HG02970 (cell line): ENCODE measurements at regions not wholly inside any gene's neighbourhood (a gene's known extent, or its start where the extent isn't known, plus 50 kb on each side); places are given as distances from the start of the nearest gene placed in this dataset.

Source experiments
- ATAC-seq: cut with Tn5 transposase; IDR thresholded peaks from one replicate; pipeline ENCODE4 v1.9.1; 2021; ENCODE audit warnings: mild to moderate bottlenecking, moderate library complexity, moderate number of reproducible peaks; ENCODE audit not compliant: unreplicated experiment, low FRiP score

DNA sequence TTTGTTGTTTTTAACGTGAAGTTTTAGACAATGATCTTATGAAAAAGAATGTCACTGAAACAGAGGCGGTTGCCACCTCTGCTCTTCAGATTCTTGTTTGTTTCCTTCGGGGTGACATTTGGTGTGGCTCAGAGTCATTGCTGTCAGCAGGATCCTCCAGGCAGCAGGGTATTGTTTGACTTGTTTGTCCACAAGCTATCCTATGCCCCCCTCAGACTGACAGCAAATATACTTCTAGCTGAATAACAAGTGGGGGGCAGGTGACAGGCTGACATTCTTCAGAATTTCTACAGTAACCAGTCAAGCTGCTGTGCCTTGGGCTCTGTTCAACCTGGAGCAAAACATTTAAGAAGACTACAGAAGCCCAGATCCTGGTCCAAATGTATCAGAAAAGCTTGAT lies 383.3 kb downstream of the YTHDC2 start:
- ATAC-seq: no peak

GRCh38 chr5:113897748-113898147 lies 384.3 kb downstream of the YTHDC2 start:
- no peak for ATAC-seq

DNA sequence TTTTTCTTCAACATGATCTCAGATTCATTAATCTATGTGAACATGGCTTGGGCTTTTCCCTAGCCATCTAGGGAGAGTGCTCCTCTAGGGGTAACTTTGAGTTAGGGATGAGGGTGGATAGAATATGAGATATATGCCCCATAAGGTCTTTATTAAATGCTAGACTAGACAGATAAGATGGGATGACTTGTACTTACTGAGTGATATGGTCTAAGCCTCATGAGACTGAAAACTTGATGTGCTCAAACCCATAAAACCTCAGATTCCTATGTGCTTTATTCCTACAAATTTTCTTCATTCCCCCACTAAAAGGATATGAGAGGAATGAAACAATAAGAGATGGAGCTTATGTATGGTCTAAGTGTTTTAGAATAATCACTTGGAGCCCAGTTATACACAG lies 386.6 kb downstream of the YTHDC2 start:
- no peak for ATAC-seq

DNA sequence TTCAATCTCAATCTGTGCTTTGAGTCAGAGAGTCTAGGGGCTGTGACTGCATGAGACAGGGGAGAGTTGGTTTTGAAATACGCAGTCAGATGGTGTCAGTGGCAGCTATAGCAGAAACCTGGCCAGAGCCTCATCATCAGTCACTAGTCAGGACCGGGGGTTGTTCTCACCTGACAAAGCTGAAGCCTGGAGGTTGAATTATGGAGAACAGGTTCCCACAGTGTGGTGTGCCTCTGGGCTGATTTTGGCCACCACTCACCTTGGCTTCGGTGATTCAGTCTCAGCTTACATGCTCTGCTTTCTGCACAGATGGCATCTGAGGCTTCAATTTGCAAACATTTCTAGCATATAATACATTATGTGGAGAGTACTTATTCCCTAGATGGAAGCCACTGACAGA lies 387.3 kb downstream of the YTHDC2 start:
- ATAC-seq: no peak

DNA sequence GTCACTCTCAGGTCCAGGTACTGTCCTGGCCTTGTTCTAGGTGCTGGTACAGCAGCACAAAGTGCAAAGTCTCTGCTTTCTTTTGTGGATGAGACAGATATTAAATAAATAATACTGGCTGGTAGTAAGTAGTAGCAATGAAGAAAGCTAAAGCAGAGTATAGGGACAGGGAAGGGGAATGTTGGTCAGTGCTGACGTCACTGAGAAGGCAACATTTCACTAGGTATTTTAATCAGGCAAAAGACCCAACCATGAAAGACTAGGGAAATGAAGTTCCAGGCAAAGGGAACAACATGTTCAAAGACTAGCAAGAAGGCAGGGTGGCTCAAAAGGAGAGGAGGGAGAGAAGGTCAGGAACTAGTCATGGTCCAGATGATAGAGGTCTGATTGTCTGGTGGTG lies 388.2 kb downstream of the YTHDC2 start:
- ATAC-seq: no peak

DNA sequence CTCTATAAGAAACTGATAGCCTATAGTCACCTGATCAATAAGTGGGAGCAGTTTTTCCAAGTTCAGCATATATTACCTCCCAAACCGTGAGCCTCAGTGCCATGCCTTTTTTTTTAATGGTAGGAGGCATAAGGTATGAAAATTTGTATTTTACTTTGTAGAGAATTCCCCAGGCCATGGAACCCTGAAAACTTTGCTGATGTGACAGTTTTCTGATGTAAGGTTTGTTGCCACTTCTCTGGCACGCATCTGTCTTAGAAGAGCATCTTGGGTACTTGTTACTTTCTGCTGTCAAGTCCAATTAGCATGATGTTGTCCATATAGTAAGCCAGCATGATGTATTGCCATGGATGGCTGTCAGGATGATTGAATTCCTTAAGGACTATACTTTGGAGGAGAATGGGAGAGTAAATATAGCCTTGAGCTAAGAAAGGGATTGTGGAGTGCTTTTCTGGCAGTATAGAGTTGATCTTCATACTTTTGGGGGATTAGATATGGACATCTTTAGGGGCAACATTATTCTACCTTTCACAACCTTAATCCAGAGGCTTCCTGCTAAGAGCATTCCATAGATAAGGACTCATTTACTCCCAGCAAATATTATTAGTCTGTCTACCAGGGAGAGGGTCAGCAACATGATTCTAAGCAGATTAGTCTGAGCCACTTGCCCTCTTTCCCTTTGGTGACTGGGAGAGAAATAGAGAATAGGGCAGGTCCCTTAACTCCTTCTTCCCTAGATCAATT lies 389.6 kb downstream of the YTHDC2 start:
- ATAC-seq: no peak

DNA sequence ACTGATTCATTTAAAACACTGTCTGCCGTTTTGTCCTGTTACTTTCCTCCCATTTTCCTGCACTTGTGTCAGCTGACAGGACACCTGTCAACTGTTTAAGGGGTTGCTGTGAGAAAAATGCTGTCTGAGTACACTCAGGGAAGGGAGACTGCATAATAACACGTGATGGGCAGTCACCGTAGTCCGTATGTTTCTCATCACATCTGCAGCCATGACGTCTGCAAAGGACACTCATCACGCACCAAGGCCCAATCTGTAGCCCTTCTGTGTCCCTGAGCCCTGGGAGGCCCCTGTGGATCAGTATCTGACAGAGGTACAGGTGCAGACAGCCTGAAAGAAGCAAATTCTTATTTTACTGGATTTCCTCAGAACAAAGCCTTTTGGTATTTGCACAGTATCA lies 396.3 kb downstream of the YTHDC2 start:
- ATAC-seq: no peak

DNA sequence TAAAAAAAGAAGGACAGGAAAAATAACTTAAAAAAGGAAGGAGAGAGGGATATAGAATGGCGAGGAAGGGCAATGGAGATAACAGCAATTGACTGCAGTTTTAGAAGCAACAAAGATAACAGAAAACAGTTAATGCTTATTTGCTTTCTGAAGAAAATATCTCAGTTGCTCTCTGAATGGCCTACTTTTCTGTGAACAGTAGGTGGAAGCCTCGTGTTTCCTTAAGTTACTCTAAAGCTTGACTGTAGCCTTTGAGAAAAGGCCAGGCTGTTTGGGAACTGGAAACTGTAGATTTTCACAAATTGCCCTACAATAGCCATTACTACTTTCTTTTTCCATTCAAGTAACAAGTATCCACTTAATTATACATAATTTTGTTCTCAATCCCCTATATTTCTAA lies 404.5 kb downstream of the YTHDC2 start:
- ATAC-seq: no peak

DNA sequence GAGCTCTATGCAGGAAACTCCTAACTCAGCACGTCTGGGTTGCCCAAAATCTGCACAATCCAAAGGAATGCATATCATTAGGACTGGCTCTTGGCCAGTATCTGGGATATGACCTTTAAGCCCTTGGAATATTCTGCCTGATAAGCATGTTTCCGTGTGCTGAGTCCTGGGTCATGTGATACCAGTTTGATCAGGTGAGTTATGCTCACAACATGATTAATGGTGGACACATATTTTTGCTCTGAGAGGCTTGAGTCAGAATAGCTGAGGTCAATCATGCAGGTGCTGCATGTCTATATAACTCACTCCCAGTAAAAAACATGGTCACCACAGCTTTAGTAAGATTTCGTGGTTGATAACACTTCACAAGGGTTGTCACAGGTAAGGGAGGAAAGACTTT lies 408.8 kb downstream of the YTHDC2 start:
- ATAC-seq: no peak

DNA sequence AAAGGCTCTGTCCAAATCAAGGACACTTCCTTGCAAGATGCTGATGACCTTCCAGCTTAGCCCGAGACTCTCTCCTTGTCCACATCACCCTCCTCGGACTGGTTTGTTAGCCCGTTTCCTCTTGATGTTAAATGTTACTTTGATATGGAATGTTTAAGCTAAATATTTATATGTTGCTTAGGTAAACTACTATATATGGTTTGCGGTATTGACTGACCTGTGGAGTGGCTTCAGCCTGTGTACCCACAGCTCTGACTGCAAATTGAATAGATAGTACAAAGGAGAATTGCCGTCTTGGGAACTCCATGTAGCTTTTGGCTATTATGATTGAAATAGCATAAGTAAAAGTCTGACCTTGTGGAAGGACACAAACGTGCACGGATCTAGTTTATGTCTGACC lies 422.0 kb downstream of the YTHDC2 start:
- no peak for ATAC-seq

DNA sequence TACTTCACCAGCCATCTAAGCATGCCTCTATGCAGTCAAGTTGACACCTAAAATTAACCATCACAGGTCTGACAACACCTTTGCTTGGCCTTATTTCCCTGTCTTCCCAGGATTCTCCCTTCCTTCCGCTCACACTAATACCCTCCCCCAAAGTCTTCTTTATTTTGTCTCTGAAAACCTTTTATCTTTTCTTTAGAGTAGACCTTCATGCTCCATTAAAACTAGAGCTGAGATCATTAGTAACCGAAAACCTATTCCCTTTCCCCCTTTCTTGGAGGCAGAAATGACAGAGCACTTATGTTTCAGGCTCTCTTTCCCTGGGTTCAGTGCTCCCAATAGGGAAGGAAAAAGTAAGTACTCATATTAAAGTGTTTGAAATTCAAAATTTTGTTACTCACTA lies 423.8 kb downstream of the YTHDC2 start:
- ATAC-seq: no peak

DNA sequence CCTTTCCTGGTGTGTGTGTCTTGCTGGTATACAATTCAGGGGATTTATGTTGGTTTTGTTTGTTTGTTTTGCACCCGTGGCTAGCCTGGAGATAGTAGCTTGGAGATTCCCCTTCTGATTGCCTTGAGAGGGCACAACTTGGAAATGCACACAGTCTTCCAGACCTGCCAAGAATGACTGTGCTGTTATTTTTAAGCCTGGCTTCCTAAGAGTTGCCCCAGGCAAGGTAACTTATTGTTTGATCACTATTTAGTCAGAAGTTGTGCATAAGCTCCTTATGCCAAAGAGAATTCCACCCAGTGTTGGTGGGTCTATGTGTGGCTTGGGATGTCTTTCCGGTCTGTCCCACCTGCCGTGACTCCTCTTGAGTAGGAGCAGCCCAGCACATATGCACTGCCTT lies 421.9 kb upstream of the KCNN2 start:
- ATAC-seq: no peak

DNA sequence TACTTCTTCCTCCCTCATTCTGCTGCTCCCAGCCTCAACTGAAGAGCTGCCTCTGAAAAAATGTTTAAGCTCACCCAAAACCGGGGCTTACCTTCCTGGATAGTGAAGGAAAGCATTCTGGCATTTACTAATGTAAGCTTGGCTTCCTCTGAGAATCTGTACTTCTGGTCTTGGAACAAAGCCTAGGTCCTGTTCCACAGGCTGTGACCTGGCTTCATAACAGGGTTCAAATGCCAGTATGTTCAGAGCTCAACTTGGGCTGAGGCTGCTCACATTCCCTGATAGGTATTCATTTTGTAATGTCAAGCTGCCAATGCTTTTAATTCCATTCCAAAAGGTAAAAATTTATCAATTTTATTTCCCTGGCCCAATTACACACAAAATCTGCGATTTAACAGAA lies 411.7 kb upstream of the KCNN2 start:
- no peak for ATAC-seq

DNA sequence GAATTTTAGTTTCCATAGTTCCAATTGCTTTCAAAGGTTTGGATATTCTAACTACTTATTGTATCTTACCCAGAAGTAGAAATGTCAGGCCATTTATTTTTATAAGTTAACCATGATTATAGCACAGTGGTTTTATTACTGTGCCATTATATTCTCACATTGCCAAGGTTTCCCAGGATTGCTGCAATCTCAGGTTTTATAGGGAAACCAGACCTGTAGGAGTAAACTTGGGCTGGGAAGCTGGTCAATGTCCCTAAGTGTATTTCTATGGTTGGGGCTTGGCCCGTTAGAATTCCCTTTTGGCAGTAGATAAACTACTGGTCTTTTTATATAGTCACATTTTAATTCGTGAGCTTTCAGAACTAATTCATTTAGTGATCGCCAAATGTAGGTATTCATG lies 396.6 kb upstream of the KCNN2 start:
- ATAC-seq: no peak

- no peak for ATAC-seq
Observed at GRCh38 chr5:113969901-113970300, 392.0 kb upstream of the KCNN2 start.

GRCh38 chr5:113971454-113971853 lies 390.4 kb upstream of the KCNN2 start:
- no peak for ATAC-seq

DNA sequence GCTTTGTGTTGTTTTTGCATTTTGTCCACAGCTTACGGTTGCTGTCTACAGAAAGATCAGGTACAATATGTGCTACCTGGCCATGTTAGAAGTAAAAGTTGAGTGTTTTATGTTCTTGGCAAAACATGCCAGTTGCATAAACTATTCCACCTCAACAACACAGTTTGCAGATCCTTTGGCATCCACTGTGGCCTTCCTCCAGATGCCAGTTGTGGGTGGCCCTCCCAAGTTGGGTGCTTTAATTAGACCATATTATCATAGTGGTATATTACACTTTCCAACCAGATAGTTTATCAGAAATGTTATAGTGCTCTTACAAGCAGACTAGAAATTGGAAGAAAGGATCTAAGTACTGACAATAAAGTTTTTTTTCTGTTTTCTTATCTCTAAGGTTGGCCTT lies 386.9 kb upstream of the KCNN2 start:
- ATAC-seq: no peak

DNA sequence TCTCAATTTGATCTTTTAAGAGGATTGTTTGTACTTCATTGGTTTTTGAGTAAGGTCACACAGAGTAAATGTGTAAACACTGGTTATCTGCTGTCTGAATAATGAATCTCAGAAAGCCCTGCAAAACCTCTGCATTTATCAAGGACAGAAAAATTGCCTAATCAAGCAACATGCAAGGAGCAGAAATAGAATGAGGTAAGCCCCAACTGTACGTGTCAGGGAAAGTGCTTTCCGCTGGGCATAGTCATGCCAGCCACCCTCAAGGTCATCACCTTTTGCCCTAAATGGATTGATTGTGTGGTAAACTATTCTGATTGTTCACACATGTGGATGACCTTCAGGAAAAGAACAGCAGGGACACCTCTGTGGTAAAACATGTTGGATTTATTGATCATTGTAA lies 376.9 kb upstream of the KCNN2 start:
- no peak for ATAC-seq

DNA sequence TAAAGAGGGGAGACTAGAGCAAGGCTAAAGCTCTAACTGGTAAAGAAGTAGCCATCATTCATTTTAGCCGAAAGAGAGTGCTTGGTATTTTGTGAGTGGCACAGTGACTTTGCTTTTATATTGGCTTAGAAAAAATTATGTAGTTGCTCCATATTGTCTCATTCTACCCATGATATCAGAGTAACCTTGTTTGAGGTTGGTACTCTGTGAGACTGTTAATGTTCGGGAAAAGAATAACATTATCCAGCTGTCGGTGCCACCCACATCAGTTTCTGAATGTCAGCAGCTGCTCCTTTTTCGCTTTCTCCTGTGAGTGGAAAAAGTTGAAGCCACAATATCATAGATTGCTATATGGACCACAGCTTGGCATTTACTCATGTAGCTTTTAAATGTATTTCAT lies 376.4 kb upstream of the KCNN2 start:
- no peak for ATAC-seq

- no peak for ATAC-seq
Observed at GRCh38 chr5:113989278-113989912, 372.5 kb upstream of the KCNN2 start.

DNA sequence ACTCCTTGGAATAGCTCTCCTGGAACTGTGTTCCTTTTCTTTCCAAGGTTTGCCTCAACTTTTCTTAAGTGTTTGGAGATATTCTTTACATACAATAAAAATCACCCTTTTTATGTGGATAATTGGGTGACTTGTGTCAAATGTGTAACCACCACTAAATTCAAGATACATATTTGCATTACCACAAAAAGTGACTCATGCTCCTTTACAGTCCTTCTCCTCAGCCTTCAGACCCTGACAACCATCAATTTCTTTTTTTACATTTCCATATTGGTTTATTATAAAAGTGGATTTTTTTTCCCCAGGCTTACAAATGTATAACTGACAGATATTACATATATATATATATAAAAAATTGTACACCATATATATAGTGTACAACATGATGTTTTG lies 372.0 kb upstream of the KCNN2 start:
- no peak for ATAC-seq

DNA sequence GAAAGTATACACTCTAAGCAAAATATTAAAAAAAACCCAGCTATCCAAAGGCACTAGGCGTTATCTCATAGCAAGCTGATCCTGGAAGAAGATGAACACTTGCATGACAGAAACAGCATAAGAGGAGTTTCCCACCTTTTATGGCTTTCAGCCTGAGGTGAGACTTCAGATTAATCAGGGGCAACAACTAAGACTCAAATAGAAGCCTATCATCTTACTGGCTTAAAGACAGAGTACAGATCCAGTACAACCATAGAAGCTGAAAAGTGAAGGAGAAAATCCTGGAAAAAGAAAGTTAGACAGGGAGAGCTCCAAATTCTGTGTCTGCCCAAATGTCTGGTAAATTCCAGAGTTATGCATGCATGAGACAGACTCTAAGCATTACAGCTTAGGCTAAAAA lies 360.8 kb upstream of the KCNN2 start:
- ATAC-seq: no peak

DNA sequence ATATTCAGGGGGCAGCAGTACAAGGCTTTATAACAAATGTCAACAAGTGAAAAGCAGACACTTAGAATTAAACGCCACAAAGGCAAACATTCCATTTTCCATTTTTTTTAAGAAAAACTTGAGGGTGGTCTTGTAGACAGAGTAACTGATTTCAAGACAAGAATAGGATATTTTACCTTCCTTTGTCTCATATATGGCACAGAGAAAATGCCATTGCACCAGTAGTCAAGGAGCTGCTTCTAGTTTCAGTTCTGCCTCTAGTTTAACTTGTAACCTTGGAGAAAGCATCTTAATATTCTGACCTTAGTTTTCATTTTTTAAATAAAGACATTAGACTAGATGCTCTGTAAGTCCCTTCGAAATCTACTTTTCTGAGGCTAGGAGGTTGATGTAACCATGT lies 355.3 kb upstream of the KCNN2 start:
- no peak for ATAC-seq
